ENCODE measurements at regions not wholly inside any gene's neighbourhood (a gene's known extent, or its start where the extent isn't known, plus 50 kb on each side); places are given as distances from the start of the nearest gene placed in this dataset.

DNA sequence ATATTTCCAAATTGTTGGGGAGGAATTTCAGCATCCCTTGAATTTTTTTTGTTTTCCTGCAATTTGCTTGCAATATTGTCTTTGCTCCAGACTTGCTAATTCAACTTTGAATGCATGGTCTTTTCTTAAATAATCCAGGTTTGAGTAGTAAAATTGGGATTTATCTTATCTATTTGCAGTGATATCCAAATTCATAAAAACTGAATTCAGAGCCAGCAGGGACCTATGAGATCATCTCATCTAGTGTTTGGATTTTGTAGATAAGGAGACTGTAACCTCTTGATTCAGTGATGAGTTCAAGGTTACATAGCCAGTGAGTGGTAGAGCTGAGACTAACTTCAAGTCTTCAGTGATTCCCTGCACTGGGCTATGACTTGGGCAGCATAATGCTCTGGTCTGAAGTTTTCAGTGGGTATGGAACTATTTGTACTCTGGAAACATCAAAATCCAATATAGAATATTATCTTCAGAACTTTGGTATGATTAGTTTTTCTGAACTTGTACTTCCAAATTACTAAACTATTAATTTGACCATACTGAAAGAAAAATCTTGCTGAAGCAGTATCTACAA is 109.4 kb downstream of the DISP1 start:
- no peaks in the 10 kb centered on the region for H3K79me2 ChIP-seq (ENCODE audit: control insufficient read depth, insufficient read depth, low read length)
- DNase-seq (ENCODE audit: low read depth, low spot score) (no peak), FAIRE-seq (no peak)
- H3K9me3 ChIP-seq (ENCODE audit: control insufficient read depth, low read depth, low read length), result no peaks in the 10 kb centered on the region
- no peak overlapping the region for H3K27ac ChIP-seq (ENCODE audit: control insufficient read depth, insufficient read depth, low read length)
- no peak overlapping the region for H3K9ac ChIP-seq (ENCODE audit: control insufficient read depth, extremely low read depth, insufficient read depth, low read length)
- no peak overlapping the region for H3K4me2 ChIP-seq (ENCODE audit: control insufficient read depth, extremely low read depth, insufficient read depth, low read depth, low read length)
- no peaks in the 10 kb centered on the region for H3K27me3 ChIP-seq (ENCODE audit: control insufficient read depth, extremely low read depth, insufficient read depth, low read length)
- H3K9me1 ChIP-seq (ENCODE audit: control insufficient read depth, extremely low read depth, insufficient read depth, low read length), result no peaks in the 10 kb centered on the region
- TF ChIP-seq, protein P1, sequence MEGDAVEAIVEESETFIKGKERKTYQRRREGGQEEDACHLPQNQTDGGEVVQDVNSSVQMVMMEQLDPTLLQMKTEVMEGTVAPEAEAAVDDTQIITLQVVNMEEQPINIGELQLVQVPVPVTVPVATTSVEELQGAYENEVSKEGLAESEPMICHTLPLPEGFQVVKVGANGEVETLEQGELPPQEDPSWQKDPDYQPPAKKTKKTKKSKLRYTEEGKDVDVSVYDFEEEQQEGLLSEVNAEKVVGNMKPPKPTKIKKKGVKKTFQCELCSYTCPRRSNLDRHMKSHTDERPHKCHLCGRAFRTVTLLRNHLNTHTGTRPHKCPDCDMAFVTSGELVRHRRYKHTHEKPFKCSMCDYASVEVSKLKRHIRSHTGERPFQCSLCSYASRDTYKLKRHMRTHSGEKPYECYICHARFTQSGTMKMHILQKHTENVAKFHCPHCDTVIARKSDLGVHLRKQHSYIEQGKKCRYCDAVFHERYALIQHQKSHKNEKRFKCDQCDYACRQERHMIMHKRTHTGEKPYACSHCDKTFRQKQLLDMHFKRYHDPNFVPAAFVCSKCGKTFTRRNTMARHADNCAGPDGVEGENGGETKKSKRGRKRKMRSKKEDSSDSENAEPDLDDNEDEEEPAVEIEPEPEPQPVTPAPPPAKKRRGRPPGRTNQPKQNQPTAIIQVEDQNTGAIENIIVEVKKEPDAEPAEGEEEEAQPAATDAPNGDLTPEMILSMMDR (optimal IDR thresholded peaks at IDR 0.05 in 1 of 3, IDR thresholded peaks at IDR 0.05 in 1 of 3, conservative IDR thresholded peaks at IDR 0.05 in 1 of 3; ENCODE audit: extremely low read depth in 1 of 3, insufficient read depth in 2 of 3, low read length in 3 of 3), result no peak
- TF ChIP-seq EZH2 (IDR thresholded peaks at IDR 0.05; ENCODE audit: low read length), result no peak
- no peaks in the 10 kb centered on the region for H3K36me3 ChIP-seq (ENCODE audit: control insufficient read depth in 2 of 2, extremely low read depth in 1 of 2, insufficient read depth in 2 of 2, low read length in 2 of 2)
- dilution Hi-C loops (cut with MboI; ENCODE audit: extremely low pct_ligation_motif_present, low sequenced_read_pairs), result no loop called here
- no peak overlapping the region for H3K4me3 ChIP-seq (ENCODE audit: control insufficient read depth in 2 of 3, extremely low read depth in 1 of 3, insufficient read depth in 2 of 3, low read depth in 1 of 3, low read length in 3 of 3)
- H4K20me1 ChIP-seq (ENCODE audit: control insufficient read depth, extremely low read depth, insufficient read depth, low read length), result no peaks in the 10 kb centered on the region
- H2AFZ ChIP-seq (ENCODE audit: control insufficient read depth, low read length), result no peak overlapping the region
- peaks cover 26% of the 10 kb centered on the region for H3K4me1 ChIP-seq (ENCODE audit: control insufficient read depth, extremely low read depth, insufficient read depth, low read length)

DNA sequence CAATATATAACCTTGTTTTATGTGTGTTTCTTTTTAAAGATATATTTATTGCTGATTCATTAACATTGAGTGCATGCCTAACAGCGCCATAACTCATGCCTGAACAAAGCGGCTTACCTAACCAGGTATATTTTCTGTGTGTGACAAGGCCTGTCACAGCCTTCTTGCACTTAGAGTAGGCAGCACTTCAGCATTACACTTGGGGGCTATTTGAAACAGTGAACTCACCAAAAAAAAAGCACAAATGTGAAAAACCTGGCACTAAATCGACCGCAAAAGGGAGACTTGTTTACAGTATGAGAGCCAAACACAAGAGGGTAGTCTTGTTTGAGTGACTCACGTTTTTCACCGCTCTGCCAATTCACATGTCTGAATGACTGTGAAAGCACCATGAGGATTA is 111.7 kb downstream of the DISP1 start:
- Histone ChIP-seq H3K4me2 (ENCODE audit: control insufficient read depth, extremely low read depth, insufficient read depth, low read depth, low read length) (peak overlapping the region; percentile 85), H3K36me3 (ENCODE audit: control insufficient read depth in 2 of 2, extremely low read depth in 1 of 2, insufficient read depth in 2 of 2, low read length in 2 of 2) (no peaks in the 10 kb centered on the region), H3K4me3 (ENCODE audit: control insufficient read depth in 2 of 3, extremely low read depth in 1 of 3, insufficient read depth in 2 of 3, low read depth in 1 of 3, low read length in 3 of 3) (peak overlapping the region in 1 of 3 experiments; percentile 49), H3K4me1 (ENCODE audit: control insufficient read depth, extremely low read depth, insufficient read depth, low read length) (peaks cover 19% of the 10 kb centered on the region), H3K9ac (ENCODE audit: control insufficient read depth, extremely low read depth, insufficient read depth, low read length) (peak overlapping the region; percentile 62), H3K79me2 (ENCODE audit: control insufficient read depth, insufficient read depth, low read length) (no peaks in the 10 kb centered on the region), H3K27ac (ENCODE audit: control insufficient read depth, insufficient read depth, low read length) (peak overlapping the region; percentile 73), H3K27me3 (ENCODE audit: control insufficient read depth, extremely low read depth, insufficient read depth, low read length) (no peaks in the 10 kb centered on the region), H3K9me3 (ENCODE audit: control insufficient read depth, low read depth, low read length) (no peaks in the 10 kb centered on the region), H2AFZ (ENCODE audit: control insufficient read depth, low read length) (peak overlapping the region; percentile 88), H3K9me1 (ENCODE audit: control insufficient read depth, extremely low read depth, insufficient read depth, low read length) (no peaks in the 10 kb centered on the region), H4K20me1 (ENCODE audit: control insufficient read depth, extremely low read depth, insufficient read depth, low read length) (no peaks in the 10 kb centered on the region)
- dilution Hi-C loops (cut with MboI; ENCODE audit: extremely low pct_ligation_motif_present, low sequenced_read_pairs), result no loop called here
- peak; percentile 83 for FAIRE-seq
- no peak for DNase-seq (ENCODE audit: low read depth, low spot score)
- TF ChIP-seq, protein P1 (optimal IDR thresholded peaks at IDR 0.05 in 1 of 3, IDR thresholded peaks at IDR 0.05 in 1 of 3, conservative IDR thresholded peaks at IDR 0.05 in 1 of 3; ENCODE audit: extremely low read depth in 1 of 3, insufficient read depth in 2 of 3, low read length in 3 of 3), result no peak
- no peak for TF ChIP-seq EZH2 (IDR thresholded peaks at IDR 0.05; ENCODE audit: low read length)

Data from keratinocyte (primary cell).